Cardiac muscle cell (in vitro differentiated cells and primary cell): ENCODE measurements at regions not wholly inside any gene's neighbourhood (a gene's known extent, or its start where the extent isn't known, plus 50 kb on each side); places are given as distances from the start of the nearest gene placed in this dataset.

ENCODE experiments used
- DNase-seq, 2 donors: peaks; one replicate each; pipeline versions ENCODE4 v3.0.0 to v3.0.0-alpha.2; 2010 to 2017; ENCODE audit warnings: low read depth in 1 of 2, low spot score in 1 of 2
- H3K27ac ChIP-seq: fragments of 200-600 bp; sonication (generic); 2 replicates; pipeline ENCODE4 v1.5.1; 2016
- H3K27me3 ChIP-seq: fragments of 200-600 bp; sonication (generic); 2 replicates; pipeline ENCODE4 v1.6.0; 2016; ENCODE audit warnings: control low read depth
- H3K36me3 ChIP-seq: fragments of 200-600 bp; sonication (generic); 2 replicates; pipeline ENCODE4 v1.5.1; 2016; ENCODE audit warnings: control low read depth
- H3K4me1 ChIP-seq: fragments of 200-600 bp; sonication (generic); 2 replicates; pipeline ENCODE4 v1.8.1; 2017; ENCODE audit warnings: low read depth, mild to moderate bottlenecking, mixed run types
- H3K4me3 ChIP-seq: fragments of 200-600 bp; sonication (generic); 2 replicates; pipeline ENCODE4 v1.5.1; 2016; ENCODE audit warnings: mild to moderate bottlenecking
- H3K9me3 ChIP-seq: fragments of 200-600 bp; sonication (generic); 2 replicates; pipeline ENCODE4 v1.5.1; 2017; ENCODE audit warnings: low read depth, mild to moderate bottlenecking, control low read depth
- TF ChIP-seq, protein P1 (sequence below): IDR thresholded peaks from 2 replicates; pipeline ENCODE4 v1.5.1; 2012; ENCODE audit warnings: low read depth, mild to moderate bottlenecking, low read length

- H3K4me3 ChIP-seq: no peak overlapping the region
Measured at GRCh38 chr4:26048950-26049349, 134.9 kb downstream of the SMIM20 start.

GRCh38 chr4:26049447-26049846 is 135.4 kb downstream of the SMIM20 start:
- Histone ChIP-seq H3K27me3 (no peaks in the 10 kb centered on the region), H3K9me3 (no peaks in the 10 kb centered on the region), H3K27ac (no peak overlapping the region), H3K4me1 (no peaks in the 10 kb centered on the region), H3K36me3 (no peaks in the 10 kb centered on the region), H3K4me3 (no peak overlapping the region)
- no peak for DNase-seq
- TF ChIP-seq, protein P1, sequence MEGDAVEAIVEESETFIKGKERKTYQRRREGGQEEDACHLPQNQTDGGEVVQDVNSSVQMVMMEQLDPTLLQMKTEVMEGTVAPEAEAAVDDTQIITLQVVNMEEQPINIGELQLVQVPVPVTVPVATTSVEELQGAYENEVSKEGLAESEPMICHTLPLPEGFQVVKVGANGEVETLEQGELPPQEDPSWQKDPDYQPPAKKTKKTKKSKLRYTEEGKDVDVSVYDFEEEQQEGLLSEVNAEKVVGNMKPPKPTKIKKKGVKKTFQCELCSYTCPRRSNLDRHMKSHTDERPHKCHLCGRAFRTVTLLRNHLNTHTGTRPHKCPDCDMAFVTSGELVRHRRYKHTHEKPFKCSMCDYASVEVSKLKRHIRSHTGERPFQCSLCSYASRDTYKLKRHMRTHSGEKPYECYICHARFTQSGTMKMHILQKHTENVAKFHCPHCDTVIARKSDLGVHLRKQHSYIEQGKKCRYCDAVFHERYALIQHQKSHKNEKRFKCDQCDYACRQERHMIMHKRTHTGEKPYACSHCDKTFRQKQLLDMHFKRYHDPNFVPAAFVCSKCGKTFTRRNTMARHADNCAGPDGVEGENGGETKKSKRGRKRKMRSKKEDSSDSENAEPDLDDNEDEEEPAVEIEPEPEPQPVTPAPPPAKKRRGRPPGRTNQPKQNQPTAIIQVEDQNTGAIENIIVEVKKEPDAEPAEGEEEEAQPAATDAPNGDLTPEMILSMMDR: no peak

More at GRCh38 chr4:26048950-26049349, 134.9 kb downstream of the SMIM20 start:
- H3K27me3 ChIP-seq: no peaks in the 10 kb centered on the region
- no peaks in the 10 kb centered on the region for H3K9me3 ChIP-seq
- peak in 1 of 2 donors; percentile 64 for DNase-seq
- no peak overlapping the region for H3K27ac ChIP-seq
- no peaks in the 10 kb centered on the region for H3K36me3 ChIP-seq
- TF ChIP-seq, protein P1: no peak
- H3K4me1 ChIP-seq: no peaks in the 10 kb centered on the region

- Histone ChIP-seq H3K4me1 (no peaks in the 10 kb centered on the region), H3K36me3 (no peaks in the 10 kb centered on the region), H3K9me3 (no peaks in the 10 kb centered on the region), H3K4me3 (no peak overlapping the region), H3K27ac (no peak overlapping the region), H3K27me3 (no peaks in the 10 kb centered on the region)
- no peak for DNase-seq
- TF ChIP-seq, protein P1: no peak
Measured at GRCh38 chr4:26050212-26050643, 136.2 kb downstream of the SMIM20 start.

- H3K27ac ChIP-seq: no peak overlapping the region
- H3K4me3 ChIP-seq: no peak overlapping the region
Measured at GRCh38 chr4:26050671-26051070, 136.7 kb downstream of the SMIM20 start.

GRCh38 chr4:26051240-26051639 is 137.2 kb downstream of the SMIM20 start:
- TF ChIP-seq, protein P1: no peak
- H3K27me3 ChIP-seq: no peaks in the 10 kb centered on the region
- no peak overlapping the region for H3K27ac ChIP-seq
- no peaks in the 10 kb centered on the region for H3K36me3 ChIP-seq
- no peaks in the 10 kb centered on the region for H3K9me3 ChIP-seq
- DNase-seq: peak in 1 of 2 donors; percentile 67
- H3K4me1 ChIP-seq: no peaks in the 10 kb centered on the region
- H3K4me3 ChIP-seq: no peak overlapping the region

More at GRCh38 chr4:26050671-26051070, 136.7 kb downstream of the SMIM20 start:
- H3K4me1 ChIP-seq: no peaks in the 10 kb centered on the region
- TF ChIP-seq, protein P1: no peak
- no peaks in the 10 kb centered on the region for H3K27me3 ChIP-seq
- no peaks in the 10 kb centered on the region for H3K36me3 ChIP-seq
- H3K9me3 ChIP-seq: no peaks in the 10 kb centered on the region
- DNase-seq: no peak
